Prostate gland (tissue), 2 donors: ENCODE measurements at regions not wholly inside any gene's neighbourhood (a gene's known extent, or its start where the extent isn't known, plus 50 kb on each side); places are given as distances from the start of the nearest gene placed in this dataset.

Source experiments
- DNase-seq: peaks from one replicate; pipeline ENCODE4 v3.0.0-alpha.2; 2019; ENCODE audit warnings: low spot score
- H3K27ac ChIP-seq, 2 donors: fragments of 200-600 bp; sonication (generic); 2 replicates each; pipeline ENCODE4 v1.5.1; 2017 to 2019
- H3K27me3 ChIP-seq: fragments of 200-600 bp; sonication (generic); replicated peaks from 2 replicates; pipeline ENCODE4 v1.5.1; 2019; ENCODE audit not compliant: insufficient read depth
- H3K36me3 ChIP-seq, 2 donors: fragments of 200-600 bp; sonication (generic); 1 replicate in 1 of 2; 2 replicates in 1 of 2; pipeline versions ENCODE4 v1.5.1 to v1.8.1; 2017 to 2019
- H3K4me1 ChIP-seq: fragments of 200-600 bp; sonication (generic); replicated peaks from 2 replicates; pipeline ENCODE4 v1.5.1; 2019
- H3K4me3 ChIP-seq, 2 donors: fragments of 200-600 bp; sonication (generic); 2 replicates each; pipeline ENCODE4 v1.5.1; 2017 to 2019
- H3K9me3 ChIP-seq: fragments of 200-600 bp; sonication (generic); 2 replicates; pipeline ENCODE4 v1.5.1; 2017
- POLR2A ChIP-seq: fragments of 450-650 bp; IDR thresholded peaks from one replicate; pipeline ENCODE4 v1.6.1; 2016; ENCODE audit warnings: antibody characterized with exemption, mild to moderate bottlenecking
- POLR2AphosphoS5 ChIP-seq: sonication (generic); formaldehyde crosslinking; IDR thresholded peaks from one replicate; pipeline ENCODE4 v1.6.1; 2017; ENCODE audit warnings: antibody characterized with exemption
- WGBS: methylation state at CpG from one replicate; pipeline ENCODE4 v1.1.5; 2018; 5-methylcytosine and 5-hydroxymethylcytosine counted together
- intact Hi-C: fragments of 100-400 bp; cut with DNase I; formaldehyde crosslinking; loops from one replicate; pipeline ENCODE4 v1.14.2; 2022
- TF ChIP-seq, protein P1 (sequence below), 4 experiments: fragments of 200-600 bp in 2 of 4; fragments of 450-650 bp in 2 of 4; sonication (generic) in 2 of 4; IDR thresholded peaks; 1 replicate in 3 of 4; 2 replicates in 1 of 4; pipeline ENCODE4 v1.5.1; 2016 to 2019; ENCODE audit warnings: antibody characterized with exemption in 4 of 4, mild to moderate bottlenecking in 2 of 4, moderate library complexity in 2 of 4

GRCh38 chr9:8224381-8224801 lies 424.8 kb upstream of the DMAC1 start:
- 67% methylated on average over 4 of the region's 4 CpGs for WGBS
- no peak for DNase-seq
- Histone ChIP-seq H3K4me1 (no peaks in the 10 kb centered on the region), H3K9me3 (no peaks in the 10 kb centered on the region), H3K27me3 (no peaks in the 10 kb centered on the region), H3K27ac (no peak overlapping the region), H3K36me3 (no peaks in the 10 kb centered on the region), H3K4me3 (no peak overlapping the region)
- no peak for TF ChIP-seq POLR2A
- TF ChIP-seq, protein P1, sequence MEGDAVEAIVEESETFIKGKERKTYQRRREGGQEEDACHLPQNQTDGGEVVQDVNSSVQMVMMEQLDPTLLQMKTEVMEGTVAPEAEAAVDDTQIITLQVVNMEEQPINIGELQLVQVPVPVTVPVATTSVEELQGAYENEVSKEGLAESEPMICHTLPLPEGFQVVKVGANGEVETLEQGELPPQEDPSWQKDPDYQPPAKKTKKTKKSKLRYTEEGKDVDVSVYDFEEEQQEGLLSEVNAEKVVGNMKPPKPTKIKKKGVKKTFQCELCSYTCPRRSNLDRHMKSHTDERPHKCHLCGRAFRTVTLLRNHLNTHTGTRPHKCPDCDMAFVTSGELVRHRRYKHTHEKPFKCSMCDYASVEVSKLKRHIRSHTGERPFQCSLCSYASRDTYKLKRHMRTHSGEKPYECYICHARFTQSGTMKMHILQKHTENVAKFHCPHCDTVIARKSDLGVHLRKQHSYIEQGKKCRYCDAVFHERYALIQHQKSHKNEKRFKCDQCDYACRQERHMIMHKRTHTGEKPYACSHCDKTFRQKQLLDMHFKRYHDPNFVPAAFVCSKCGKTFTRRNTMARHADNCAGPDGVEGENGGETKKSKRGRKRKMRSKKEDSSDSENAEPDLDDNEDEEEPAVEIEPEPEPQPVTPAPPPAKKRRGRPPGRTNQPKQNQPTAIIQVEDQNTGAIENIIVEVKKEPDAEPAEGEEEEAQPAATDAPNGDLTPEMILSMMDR (IDR thresholded peaks at IDR 0.05) = no peak
- intact Hi-C loops = no loop called here

DNA sequence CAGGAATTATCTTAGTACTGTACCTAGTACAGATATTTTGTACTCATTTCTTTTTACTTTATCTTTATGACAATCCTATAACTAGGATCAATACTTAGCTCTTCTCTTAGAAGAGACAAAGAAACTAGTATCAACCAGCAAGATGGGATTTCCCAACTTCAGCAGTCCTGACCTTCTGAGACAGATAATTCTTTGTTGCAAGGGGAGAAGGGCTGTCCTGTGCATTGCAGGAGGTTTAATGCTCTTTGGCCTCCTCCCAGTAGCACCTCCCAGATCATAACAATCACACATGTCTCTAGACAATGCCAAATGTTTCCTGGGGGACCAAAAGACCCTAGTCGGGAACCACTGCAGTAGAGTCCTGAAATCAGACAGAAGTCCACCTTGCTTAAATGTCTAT lies 424.3 kb upstream of the DMAC1 start:
- TF ChIP-seq POLR2AphosphoS5 (no peak), POLR2A (no peak)
- TF ChIP-seq, protein P1 (IDR thresholded peaks at IDR 0.05) = no peak
- H3K27ac ChIP-seq = no peak overlapping the region
- no peaks in the 10 kb centered on the region for H3K4me1 ChIP-seq
- no peaks in the 10 kb centered on the region for H3K9me3 ChIP-seq
- H3K4me3 ChIP-seq = no peak overlapping the region
- intact Hi-C loops = no loop called here
- H3K36me3 ChIP-seq = no peaks in the 10 kb centered on the region
- DNase-seq = no peak
- no peaks in the 10 kb centered on the region for H3K27me3 ChIP-seq
- 68% methylated on average over 1 of the region's 1 CpG for WGBS

DNA sequence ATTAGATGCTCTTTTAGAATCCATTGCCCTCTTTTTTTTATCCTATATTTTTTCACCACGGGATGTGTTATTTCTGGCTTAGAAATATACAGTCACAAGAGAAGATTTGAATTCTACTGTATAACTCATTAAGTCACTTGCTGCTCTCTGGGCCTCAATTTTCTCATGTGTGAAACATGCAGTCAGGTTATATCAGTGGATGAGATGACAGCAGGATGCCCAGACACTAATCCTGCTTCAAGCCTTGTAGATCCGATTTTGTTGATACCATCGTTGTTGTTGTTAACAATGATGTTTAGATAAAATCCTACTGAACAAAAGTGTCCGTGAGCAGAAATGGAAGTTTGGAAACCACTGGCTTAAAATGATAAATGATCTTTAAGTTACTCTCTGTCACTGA lies 421.9 kb upstream of the DMAC1 start:
- Histone ChIP-seq H3K36me3 (no peaks in the 10 kb centered on the region), H3K4me1 (no peaks in the 10 kb centered on the region), H3K27me3 (no peaks in the 10 kb centered on the region), H3K9me3 (no peaks in the 10 kb centered on the region), H3K27ac (no peak overlapping the region), H3K4me3 (no peak overlapping the region)
- 60% methylated on average over 4 of the region's 4 CpGs for WGBS
- TF ChIP-seq POLR2A (no peak), POLR2AphosphoS5 (no peak)
- TF ChIP-seq, protein P1 (IDR thresholded peaks at IDR 0.05) = no peak
- intact Hi-C loops = no loop called here
- DNase-seq = no peak

DNA sequence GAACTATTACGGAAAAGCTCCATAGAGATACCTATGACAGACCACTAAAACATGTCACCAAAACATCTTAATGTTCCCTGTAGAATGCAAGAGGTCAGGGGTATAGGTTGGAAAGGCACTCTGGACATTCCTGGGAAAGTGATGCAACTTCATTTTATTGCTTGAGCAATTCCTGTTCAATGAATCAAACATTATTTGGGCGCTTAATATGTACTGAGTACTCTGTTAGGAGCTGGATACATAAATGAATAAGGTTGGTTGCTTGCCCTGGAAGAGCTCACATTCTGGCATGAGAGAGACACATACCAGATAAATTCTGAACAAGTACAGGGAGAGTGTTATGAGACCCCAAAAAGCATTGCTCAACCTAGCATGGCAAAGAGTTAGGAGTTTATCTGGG lies 408.9 kb upstream of the DMAC1 start:
- intact Hi-C loops = no loop called here
- WGBS = 97% methylated on average over 2 of the region's 2 CpGs
- no peak overlapping the region for H3K4me3 ChIP-seq
- no peak overlapping the region for H3K27ac ChIP-seq
- no peaks in the 10 kb centered on the region for H3K36me3 ChIP-seq
- H3K9me3 ChIP-seq = no peaks in the 10 kb centered on the region
- H3K27me3 ChIP-seq = no peaks in the 10 kb centered on the region
- TF ChIP-seq, protein P1 (IDR thresholded peaks at IDR 0.05) = no peak
- no peak for TF ChIP-seq POLR2A
- no peaks in the 10 kb centered on the region for H3K4me1 ChIP-seq
- no peak for DNase-seq

GRCh38 chr9:8207596-8207995 lies 408.0 kb upstream of the DMAC1 start:
- H3K4me3 ChIP-seq = no peak overlapping the region
- no peaks in the 10 kb centered on the region for H3K4me1 ChIP-seq
- no peaks in the 10 kb centered on the region for H3K36me3 ChIP-seq
- H3K27me3 ChIP-seq = no peaks in the 10 kb centered on the region
- no peaks in the 10 kb centered on the region for H3K9me3 ChIP-seq
- no peak overlapping the region for H3K27ac ChIP-seq
- TF ChIP-seq POLR2AphosphoS5 = no peak
- TF ChIP-seq, protein P1 (IDR thresholded peaks at IDR 0.05) = no peak
- intact Hi-C loops = no loop called here
- no peak for DNase-seq
- WGBS = 95% methylated on average over 1 of the region's 1 CpG
